CD4-positive, alpha-beta T cell (primary cell): ENCODE measurements at regions not wholly inside any gene's neighbourhood (a gene's known extent, or its start where the extent isn't known, plus 50 kb on each side); places are given as distances from the start of the nearest gene placed in this dataset.
"Not testable (repeated sequence)": the region's sequence is repeated elsewhere in the genome, so short reads cannot be mapped to it uniquely, and the experiment has no call there.

ENCODE experiments used
- ATAC-seq: fragments of 200-7000 bp; cut with Tn5 transposase; one replicate; pipeline ENCODE4 v1.10.0; 2022; ENCODE audit warnings: mild to moderate bottlenecking; ENCODE audit not compliant: poor library complexity
- CTCF ChIA-PET: fragments of 350-600 bp; sonication (Branson Sonifier 250); formaldehyde crosslinking; loops from one replicate; lab custom pipeline; 2021; ENCODE audit warnings: antibody characterized with exemption, inconsistent platforms; lab: Charles Lee
- POLR2A ChIA-PET: fragments of 350-600 bp; sonication (Branson Sonifier 250); formaldehyde crosslinking; loops from one replicate; lab custom pipeline; 2021; ENCODE audit warnings: antibody characterized with exemption, inconsistent platforms; lab: Charles Lee
- DNase-seq, 14 experiments: peaks; one replicate each; pipeline ENCODE4 v3.0.0-alpha.2; 2013 to 2020; ENCODE audit warnings: mixed read lengths in 2 of 14
- H3K27ac ChIP-seq, 2 donors: one replicate each; pipeline versions ENCODE4 v1.5.1 to v1.7.0; 2013; ENCODE audit warnings: low read length in 2 of 2, low read depth in 1 of 2, mild to moderate bottlenecking in 1 of 2
- H3K27me3 ChIP-seq, 2 experiments: 1 replicate in 1 of 2; 2 replicates in 1 of 2; pipeline versions ENCODE4 v1.6.1 to v1.7.0; 2013; ENCODE audit warnings: low read length in 2 of 2, control low read depth in 1 of 2, mild to moderate bottlenecking in 1 of 2, moderate library complexity in 1 of 2; ENCODE audit not compliant: insufficient read depth in 2 of 2, control insufficient read depth in 1 of 2
- H3K36me3 ChIP-seq: one replicate; pipeline ENCODE4 v1.6.1; 2013; ENCODE audit warnings: low read length, control low read depth; ENCODE audit not compliant: insufficient read depth
- H3K4me1 ChIP-seq: one replicate; pipeline ENCODE4 v1.6.1; 2013; ENCODE audit warnings: low read length, control low read depth; ENCODE audit not compliant: insufficient read depth
- H3K4me3 ChIP-seq: one replicate; pipeline ENCODE4 v1.5.1; 2013; ENCODE audit warnings: mild to moderate bottlenecking, low read length, moderate library complexity
- H3K9me3 ChIP-seq, 2 experiments: 1 replicate in 1 of 2; 2 replicates in 1 of 2; pipeline versions ENCODE4 v1.6.1 to v1.7.0; 2013; ENCODE audit warnings: low read length in 2 of 2, mild to moderate bottlenecking in 2 of 2, control low read depth in 1 of 2, moderate library complexity in 1 of 2; ENCODE audit not compliant: control insufficient read depth in 1 of 2, insufficient read depth in 1 of 2
- H3K27ac Mint-ChIP-seq: one replicate; pipeline ENCODE4 v1.8.0; 2020; ENCODE audit warnings: mixed read lengths
- H3K27me3 Mint-ChIP-seq: one replicate; pipeline ENCODE4 v1.8.0; 2021; ENCODE audit warnings: mixed read lengths
- H3K36me3 Mint-ChIP-seq: one replicate; pipeline ENCODE4 v1.8.0; 2021; ENCODE audit warnings: low read depth, mixed read lengths
- H3K4me1 Mint-ChIP-seq: one replicate; pipeline ENCODE4 v1.8.0; 2021; ENCODE audit warnings: low read depth, mixed read lengths
- H3K4me3 Mint-ChIP-seq: one replicate; pipeline ENCODE4 v1.8.0; 2020; ENCODE audit warnings: mild to moderate bottlenecking, mixed read lengths
- H3K9me3 Mint-ChIP-seq: one replicate; pipeline ENCODE4 v1.8.0; 2020; ENCODE audit warnings: mixed read lengths
- intact Hi-C, 2 experiments: fragments of 100-400 bp; cut with DNase I in 1 of 2; cut with micrococcal nuclease in 1 of 2; formaldehyde crosslinking; loops; one replicate each; pipeline versions ENCODE4 v1.15.1 to v1.9.0; 2023 to 2025; cut with DNase I, micrococcal nuclease
- TF ChIP-seq, protein P1 (sequence below): fragments of 200-600 bp; IDR thresholded peaks from one replicate; pipeline ENCODE4 v1.8.0; 2022; ENCODE audit warnings: antibody characterized with exemption, mild to moderate bottlenecking

DNA sequence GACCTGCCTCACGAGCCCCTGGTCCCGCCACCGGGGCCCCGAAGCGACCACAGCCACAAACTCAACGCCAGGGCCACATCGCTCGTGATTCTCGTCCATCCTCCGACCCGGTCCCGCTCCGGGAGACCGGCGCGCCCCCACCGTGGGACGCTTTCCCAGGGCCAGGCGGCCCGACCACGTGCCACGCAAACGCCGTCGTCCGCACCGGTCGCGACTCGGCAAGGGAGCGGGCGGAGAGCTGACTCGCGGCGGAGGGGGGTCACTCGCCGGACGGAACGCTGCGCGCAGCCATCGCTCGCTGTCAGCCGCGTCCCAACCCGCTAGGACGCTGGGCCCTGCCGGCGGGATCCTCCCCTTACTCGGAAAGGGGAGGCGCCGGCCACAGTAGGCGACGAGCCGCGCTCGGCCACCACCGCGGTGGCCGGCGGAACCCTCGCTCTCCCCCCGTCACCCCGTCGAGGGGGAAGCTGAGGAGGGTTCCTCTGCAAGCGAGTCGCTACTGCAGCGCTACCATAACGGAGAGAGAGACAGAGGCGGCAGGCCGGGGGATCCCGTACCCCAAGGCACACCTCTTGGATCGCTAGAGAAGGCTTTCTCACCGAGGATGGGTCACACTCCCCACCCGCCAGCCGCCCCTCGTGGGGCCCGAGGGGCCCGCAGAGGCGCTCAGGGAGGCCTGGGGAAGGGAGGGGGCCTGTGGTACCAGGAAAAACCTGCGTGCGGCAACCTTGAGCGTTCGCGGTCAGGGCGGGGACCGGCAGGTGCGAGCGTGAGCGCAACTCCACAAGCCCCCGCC lies 511.8 kb upstream of the ZNF337 start:
- Mint-ChIP-seq H3K36me3 (no peaks in the 10 kb centered on the region), H3K4me3 (no peak overlapping the region), H3K9me3 (no peaks in the 10 kb centered on the region), H3K4me1 (peaks cover 21% of the 10 kb centered on the region), H3K27ac (no peak overlapping the region), H3K27me3 (peaks cover 28% of the 10 kb centered on the region)
- intact Hi-C loops = loop anchor here in 1 of 2 experiments (10.0 kb wide), 1 partner anchor 76 kb away; no protein-coding TSS in a partner anchor
- Histone ChIP-seq H3K36me3 (no peaks in the 10 kb centered on the region), H3K27me3 (peaks cover 5 to 6% of the 10 kb centered on the region in 2 experiments), H3K27ac (no peak overlapping the region), H3K4me1 (peaks cover 18% of the 10 kb centered on the region), H3K4me3 (peak overlapping the region; percentile 50), H3K9me3 (peaks cover 0 to 18% of the 10 kb centered on the region in 2 experiments)
- DNase-seq = peak; percentile 26 to 84 (median 58)
- ChIA-PET CTCF (no interaction called here), POLR2A (no interaction called here)
- TF ChIP-seq, protein P1, sequence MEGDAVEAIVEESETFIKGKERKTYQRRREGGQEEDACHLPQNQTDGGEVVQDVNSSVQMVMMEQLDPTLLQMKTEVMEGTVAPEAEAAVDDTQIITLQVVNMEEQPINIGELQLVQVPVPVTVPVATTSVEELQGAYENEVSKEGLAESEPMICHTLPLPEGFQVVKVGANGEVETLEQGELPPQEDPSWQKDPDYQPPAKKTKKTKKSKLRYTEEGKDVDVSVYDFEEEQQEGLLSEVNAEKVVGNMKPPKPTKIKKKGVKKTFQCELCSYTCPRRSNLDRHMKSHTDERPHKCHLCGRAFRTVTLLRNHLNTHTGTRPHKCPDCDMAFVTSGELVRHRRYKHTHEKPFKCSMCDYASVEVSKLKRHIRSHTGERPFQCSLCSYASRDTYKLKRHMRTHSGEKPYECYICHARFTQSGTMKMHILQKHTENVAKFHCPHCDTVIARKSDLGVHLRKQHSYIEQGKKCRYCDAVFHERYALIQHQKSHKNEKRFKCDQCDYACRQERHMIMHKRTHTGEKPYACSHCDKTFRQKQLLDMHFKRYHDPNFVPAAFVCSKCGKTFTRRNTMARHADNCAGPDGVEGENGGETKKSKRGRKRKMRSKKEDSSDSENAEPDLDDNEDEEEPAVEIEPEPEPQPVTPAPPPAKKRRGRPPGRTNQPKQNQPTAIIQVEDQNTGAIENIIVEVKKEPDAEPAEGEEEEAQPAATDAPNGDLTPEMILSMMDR = no peak
- peak; percentile 91 for ATAC-seq

DNA sequence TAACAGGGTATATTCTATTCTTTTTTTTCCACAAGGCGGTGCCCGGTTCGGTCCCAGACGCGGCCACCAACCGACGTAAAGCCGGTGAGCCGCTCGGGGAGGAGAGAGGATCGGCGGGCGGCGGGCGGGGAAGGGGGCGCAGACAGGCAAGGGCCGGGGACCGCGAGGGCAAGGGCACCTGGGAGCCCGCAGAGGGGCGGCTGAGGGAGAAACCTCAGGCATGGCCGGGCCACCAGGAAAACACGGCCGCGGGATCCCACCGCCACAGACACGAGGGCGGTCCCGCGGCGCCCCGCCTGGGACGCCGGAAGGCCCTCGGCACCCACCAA lies 511.3 kb upstream of the ZNF337 start:
- Mint-ChIP-seq H3K4me1 (peaks cover 21% of the 10 kb centered on the region), H3K27me3 (peaks cover 28% of the 10 kb centered on the region), H3K27ac (peak overlapping the region; percentile 68), H3K4me3 (peak overlapping the region; percentile 83)
- peaks cover 0 to 18% of the 10 kb centered on the region in 2 experiments for H3K9me3 ChIP-seq
- intact Hi-C loops = loop anchor here in 1 of 2 experiments (10.0 kb wide), 1 partner anchor 77 kb away; no protein-coding TSS in a partner anchor
- H3K27me3 ChIP-seq, H3K27ac ChIP-seq, POLR2A ChIA-PET, H3K36me3 Mint-ChIP-seq, CTCF ChIA-PET, ATAC-seq, H3K9me3 Mint-ChIP-seq, H3K36me3 ChIP-seq: not testable (repeated sequence)
- peak in 12 of 14 experiments; percentile 1 to 41 (median 14) for DNase-seq
- H3K4me1 ChIP-seq = peaks cover 18% of the 10 kb centered on the region
- peak overlapping the region; percentile 14 for H3K4me3 ChIP-seq

DNA sequence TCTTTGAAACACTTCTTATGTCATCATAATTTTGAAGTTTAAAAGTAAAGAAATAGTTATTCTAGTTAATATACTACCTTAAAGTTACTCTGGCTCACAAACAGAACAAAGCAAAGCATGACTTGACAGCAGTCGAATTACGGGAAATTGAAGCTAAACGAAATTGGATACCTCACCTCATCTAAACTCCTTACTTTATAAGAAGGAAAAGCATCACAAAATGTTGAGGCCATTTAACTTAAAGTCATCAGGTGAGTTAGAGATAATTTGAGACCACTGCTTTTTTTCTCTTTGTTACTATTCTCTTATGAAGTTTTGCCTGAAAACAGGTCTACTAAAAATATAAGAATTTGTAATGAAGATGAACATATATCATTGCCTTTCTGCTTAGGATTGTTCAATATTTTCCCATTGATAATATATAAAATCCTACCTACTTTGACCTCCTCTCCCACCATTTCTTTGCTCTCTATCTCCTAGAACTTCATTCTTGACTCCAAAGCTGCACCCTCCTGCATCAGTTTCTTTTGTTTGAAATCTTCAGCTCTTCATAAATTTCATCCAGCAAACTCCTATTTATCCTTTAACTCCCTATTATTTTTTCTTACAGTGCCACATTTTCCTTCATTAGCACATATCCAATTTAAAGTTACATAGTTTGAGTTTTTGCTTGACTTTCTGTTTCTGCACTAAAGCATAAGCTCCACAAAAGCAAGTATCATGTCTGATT lies 510.7 kb upstream of the ZNF337 start:
- Mint-ChIP-seq H3K27ac (peak overlapping the region; percentile 68), H3K36me3 (no peaks in the 10 kb centered on the region), H3K4me1 (peaks cover 21% of the 10 kb centered on the region), H3K9me3 (no peaks in the 10 kb centered on the region), H3K4me3 (peak overlapping the region; percentile 83), H3K27me3 (peaks cover 28% of the 10 kb centered on the region)
- Histone ChIP-seq H3K9me3 (peaks cover 0 to 18% of the 10 kb centered on the region in 2 experiments), H3K36me3 (no peaks in the 10 kb centered on the region), H3K27ac (no peak overlapping the region), H3K27me3 (peaks cover 5 to 6% of the 10 kb centered on the region in 2 experiments), H3K4me3 (peak overlapping the region; percentile 14), H3K4me1 (peaks cover 18% of the 10 kb centered on the region)
- CTCF ChIA-PET = no interaction called here
- POLR2A ChIA-PET = no interaction called here
- no peak for DNase-seq
- TF ChIP-seq, protein P1 = no peak
- no peak for ATAC-seq
- intact Hi-C loops = loop anchor here in 1 of 2 experiments (10.0 kb wide), 1 partner anchor 77 kb away; no protein-coding TSS in a partner anchor
